HepG2 (cell line): ENCODE measurements at regions not wholly inside any gene's neighbourhood (a gene's known extent, or its start where the extent isn't known, plus 50 kb on each side); places are given as distances from the start of the nearest gene placed in this dataset.

ENCODE experiments used
- BCL6 ChIP-seq: IDR thresholded peaks from 2 replicates; pipeline ENCODE4 v1.6.1; 2016; ENCODE audit warnings: missing genetic modification reagents, missing compliant biosample characterization
- ELF1 ChIP-seq: sonication (generic); formaldehyde crosslinking; IDR thresholded peaks from 2 replicates; pipeline ENCODE4 v1.4.0; 2020; ENCODE audit warnings: missing genetic modification reagents
- ELF4 ChIP-seq: sonication (generic); formaldehyde crosslinking; IDR thresholded peaks from 2 replicates; pipeline ENCODE4 v1.5.0; 2020; ENCODE audit warnings: missing genetic modification reagents, mild to moderate bottlenecking, moderate library complexity, borderline replicate concordance
- FOSL1 ChIP-seq: sonication (generic); formaldehyde crosslinking; IDR thresholded peaks from 2 replicates; pipeline ENCODE4 v1.9.0; 2021; ENCODE audit warnings: missing genetic modification reagents, borderline replicate concordance
- FOXP1 ChIP-seq, 2 experiments: fragments of 450-650 bp in 1 of 2; IDR thresholded peaks; 2 replicates each; pipeline ENCODE4 v1.6.1; 2017 to 2018; ENCODE audit warnings: antibody characterized with exemption in 1 of 2
- GABPA ChIP-seq, 2 experiments: IDR thresholded peaks; 2 replicates each; pipeline ENCODE4 v1.6.1; 2011 to 2016; ENCODE audit warnings: low read depth in 2 of 2, low read length in 1 of 2, missing biosample characterization in 1 of 2, missing genetic modification characterization in 1 of 2
- GLI4 ChIP-seq: sonication (generic); formaldehyde crosslinking; IDR thresholded peaks from 2 replicates; pipeline ENCODE4 v1.5.1; 2020; ENCODE audit warnings: missing genetic modification reagents, mild to moderate bottlenecking, moderate library complexity, borderline replicate concordance
- JUND ChIP-seq: sonication (generic); formaldehyde crosslinking; IDR thresholded peaks from 2 replicates; pipeline ENCODE4 v1.8.0; 2022; ENCODE audit warnings: mild to moderate bottlenecking, missing genetic modification reagents
- POLR2A ChIP-seq, 2 experiments: IDR thresholded peaks; 2 replicates each; pipeline ENCODE4 v1.6.1; 2011; ENCODE audit warnings: low read depth in 2 of 2, low read length in 2 of 2, mild to moderate bottlenecking in 1 of 2, moderate library complexity in 1 of 2; ENCODE audit not compliant: insufficient read depth in 1 of 2
- POLR2AphosphoS5 ChIP-seq: IDR thresholded peaks from 2 replicates; pipeline ENCODE4 v1.6.1; 2012; ENCODE audit warnings: low read depth, low read length
- ZNF652 ChIP-seq: IDR thresholded peaks from 2 replicates; pipeline ENCODE4 v1.6.1; 2016; ENCODE audit warnings: low read depth, borderline replicate concordance
- TF ChIP-seq, protein P1 (sequence below): sonication (generic); formaldehyde crosslinking; IDR thresholded peaks from 2 replicates; pipeline ENCODE4 v1.4.0; 2020; ENCODE audit warnings: mild to moderate bottlenecking, missing genetic modification reagents

GRCh38 chr6:169849396-169849795, 98.0 kb downstream of the ERMARD start:
- TF ChIP-seq ELF4 (CRISPR knock-in tag) = no peak
- TF ChIP-seq JUND = no peak
- TF ChIP-seq, protein P1, sequence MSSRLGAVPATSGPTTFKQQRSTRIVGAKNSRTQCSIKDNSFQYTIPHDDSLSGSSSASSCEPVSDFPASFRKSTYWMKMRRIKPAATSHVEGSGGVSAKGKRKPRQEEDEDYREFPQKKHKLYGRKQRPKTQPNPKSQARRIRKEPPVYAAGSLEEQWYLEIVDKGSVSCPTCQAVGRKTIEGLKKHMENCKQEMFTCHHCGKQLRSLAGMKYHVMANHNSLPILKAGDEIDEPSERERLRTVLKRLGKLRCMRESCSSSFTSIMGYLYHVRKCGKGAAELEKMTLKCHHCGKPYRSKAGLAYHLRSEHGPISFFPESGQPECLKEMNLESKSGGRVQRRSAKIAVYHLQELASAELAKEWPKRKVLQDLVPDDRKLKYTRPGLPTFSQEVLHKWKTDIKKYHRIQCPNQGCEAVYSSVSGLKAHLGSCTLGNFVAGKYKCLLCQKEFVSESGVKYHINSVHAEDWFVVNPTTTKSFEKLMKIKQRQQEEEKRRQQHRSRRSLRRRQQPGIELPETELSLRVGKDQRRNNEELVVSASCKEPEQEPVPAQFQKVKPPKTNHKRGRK = no peak
- no peak for TF ChIP-seq POLR2AphosphoS5
- TF ChIP-seq GLI4 (CRISPR knock-in tag) = no peak
- TF ChIP-seq BCL6 (CRISPR knock-in tag) = no peak
- TF ChIP-seq ELF1 = no peak
- TF ChIP-seq FOXP1 (IDR thresholded peaks at IDR 0.05) = no peak
- no peak for TF ChIP-seq FOXP1 (CRISPR knock-in tag; IDR thresholded peaks at IDR 0.05)
- TF ChIP-seq POLR2A (IDR thresholded peaks at IDR 0.05; ENCODE audit: insufficient read depth in 1 of 2, low read depth in 2 of 2, low read length in 2 of 2) = no peak
- no peak for TF ChIP-seq FOSL1 (CRISPR knock-in tag)
- no peak for TF ChIP-seq GABPA (IDR thresholded peaks at IDR 0.05; ENCODE audit: low read depth, low read length)
- no peak for TF ChIP-seq GABPA (CRISPR knock-in tag; IDR thresholded peaks at IDR 0.05; ENCODE audit: low read depth)
- no peak for TF ChIP-seq ZNF652 (CRISPR knock-in tag)
